ENCODE measurements at regions not wholly inside any gene's neighbourhood (a gene's known extent, or its start where the extent isn't known, plus 50 kb on each side); places are given as distances from the start of the nearest gene placed in this dataset.

DNA sequence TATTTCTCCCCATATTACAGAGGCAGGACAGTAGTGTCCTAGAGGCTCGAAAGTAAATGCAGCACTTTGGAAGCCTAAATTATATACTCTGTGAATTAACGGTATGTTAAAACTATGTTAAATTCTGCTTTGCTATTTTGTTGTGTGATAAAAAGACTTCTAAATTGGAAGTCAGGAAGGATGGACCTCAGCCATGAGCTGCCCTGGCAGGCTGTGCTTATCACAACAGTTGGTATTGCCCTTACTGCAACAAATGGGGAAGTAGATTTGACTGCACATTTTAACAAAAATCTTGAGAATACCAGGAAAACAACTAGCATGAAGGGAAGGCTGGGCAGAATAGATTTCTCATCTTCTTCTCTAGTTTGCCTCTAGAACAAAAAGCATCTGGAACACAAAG, 706.6 kb downstream of the SI start:
- no peak for TF ChIP-seq POLR2A (IDR thresholded peaks at IDR 0.05; ENCODE audit: low read depth)
- TF ChIP-seq POLR2AphosphoS5 (IDR thresholded peaks at IDR 0.05) = no peak
- TF ChIP-seq, protein P1, sequence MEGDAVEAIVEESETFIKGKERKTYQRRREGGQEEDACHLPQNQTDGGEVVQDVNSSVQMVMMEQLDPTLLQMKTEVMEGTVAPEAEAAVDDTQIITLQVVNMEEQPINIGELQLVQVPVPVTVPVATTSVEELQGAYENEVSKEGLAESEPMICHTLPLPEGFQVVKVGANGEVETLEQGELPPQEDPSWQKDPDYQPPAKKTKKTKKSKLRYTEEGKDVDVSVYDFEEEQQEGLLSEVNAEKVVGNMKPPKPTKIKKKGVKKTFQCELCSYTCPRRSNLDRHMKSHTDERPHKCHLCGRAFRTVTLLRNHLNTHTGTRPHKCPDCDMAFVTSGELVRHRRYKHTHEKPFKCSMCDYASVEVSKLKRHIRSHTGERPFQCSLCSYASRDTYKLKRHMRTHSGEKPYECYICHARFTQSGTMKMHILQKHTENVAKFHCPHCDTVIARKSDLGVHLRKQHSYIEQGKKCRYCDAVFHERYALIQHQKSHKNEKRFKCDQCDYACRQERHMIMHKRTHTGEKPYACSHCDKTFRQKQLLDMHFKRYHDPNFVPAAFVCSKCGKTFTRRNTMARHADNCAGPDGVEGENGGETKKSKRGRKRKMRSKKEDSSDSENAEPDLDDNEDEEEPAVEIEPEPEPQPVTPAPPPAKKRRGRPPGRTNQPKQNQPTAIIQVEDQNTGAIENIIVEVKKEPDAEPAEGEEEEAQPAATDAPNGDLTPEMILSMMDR (IDR thresholded peaks at IDR 0.05) = no peak
- TF ChIP-seq EP300 (IDR thresholded peaks at IDR 0.05) = no peak
